Motor neuron (in vitro differentiated cells): ENCODE measurements at regions not wholly inside any gene's neighbourhood (a gene's known extent, or its start where the extent isn't known, plus 50 kb on each side); places are given as distances from the start of the nearest gene placed in this dataset.

ENCODE experiments used
- ATAC-seq, 8 experiments: fragments of 200-7000 bp; cut with Tn5 transposase; replicated peaks in 6 of 8; 2 replicates each; pipeline ENCODE4 v1.8.0; 2021; ENCODE audit warnings: mild to moderate bottlenecking in 8 of 8, moderate library complexity in 8 of 8
- H3K27ac ChIP-seq, 2 donors: fragments of 250-450 bp; sonication (Bioruptor Pico); 2 replicates each; pipeline ENCODE4 v1.9.0; 2021; ENCODE audit warnings: antibody characterized with exemption in 2 of 2, mild to moderate bottlenecking in 2 of 2, moderate library complexity in 1 of 2
- H3K4me1 ChIP-seq, 2 donors: fragments of 250-450 bp; sonication (Bioruptor Pico); replicated peaks in 1 of 2; 2 replicates each; pipeline ENCODE4 v1.6.1; 2021; ENCODE audit warnings: antibody characterized with exemption in 2 of 2, mild to moderate bottlenecking in 2 of 2, moderate library complexity in 1 of 2
- H3K4me3 ChIP-seq, 5 donors: fragments of 250-450 bp; sonication (Bioruptor Pico); 2 replicates each; pipeline ENCODE4 v1.9.0; 2021; ENCODE audit warnings: antibody characterized with exemption in 5 of 5, mild to moderate bottlenecking in 5 of 5, moderate library complexity in 4 of 5
- WGBS, 10 experiments: fragments of 450-650 bp; shearing (Covaris generic); methylation state at CpG; one replicate each; pipeline ENCODE4 v1.0.0; 2022; 5-methylcytosine and 5-hydroxymethylcytosine counted together
- in situ Hi-C, 9 experiments: fragments of 400-800 bp; cut with MboI; loops; one replicate each; pipeline ENCODE4 v1.15.0; 2021; ENCODE audit warnings: low sequenced_read_pairs in 9 of 9, low pct_unique_long_range_greater_than_20kb in 2 of 9; ENCODE audit not compliant: unreplicated experiment in 9 of 9

- no peak for ATAC-seq
- 93% methylated on average over 4 of the region's 12 CpGs; no CpG with 5 or more reads in 9 of the 10 experiments for WGBS, 10 experiments
Observed at GRCh38 chr6:43924222-43924702, 154.3 kb downstream of the VEGFA start.

DNA sequence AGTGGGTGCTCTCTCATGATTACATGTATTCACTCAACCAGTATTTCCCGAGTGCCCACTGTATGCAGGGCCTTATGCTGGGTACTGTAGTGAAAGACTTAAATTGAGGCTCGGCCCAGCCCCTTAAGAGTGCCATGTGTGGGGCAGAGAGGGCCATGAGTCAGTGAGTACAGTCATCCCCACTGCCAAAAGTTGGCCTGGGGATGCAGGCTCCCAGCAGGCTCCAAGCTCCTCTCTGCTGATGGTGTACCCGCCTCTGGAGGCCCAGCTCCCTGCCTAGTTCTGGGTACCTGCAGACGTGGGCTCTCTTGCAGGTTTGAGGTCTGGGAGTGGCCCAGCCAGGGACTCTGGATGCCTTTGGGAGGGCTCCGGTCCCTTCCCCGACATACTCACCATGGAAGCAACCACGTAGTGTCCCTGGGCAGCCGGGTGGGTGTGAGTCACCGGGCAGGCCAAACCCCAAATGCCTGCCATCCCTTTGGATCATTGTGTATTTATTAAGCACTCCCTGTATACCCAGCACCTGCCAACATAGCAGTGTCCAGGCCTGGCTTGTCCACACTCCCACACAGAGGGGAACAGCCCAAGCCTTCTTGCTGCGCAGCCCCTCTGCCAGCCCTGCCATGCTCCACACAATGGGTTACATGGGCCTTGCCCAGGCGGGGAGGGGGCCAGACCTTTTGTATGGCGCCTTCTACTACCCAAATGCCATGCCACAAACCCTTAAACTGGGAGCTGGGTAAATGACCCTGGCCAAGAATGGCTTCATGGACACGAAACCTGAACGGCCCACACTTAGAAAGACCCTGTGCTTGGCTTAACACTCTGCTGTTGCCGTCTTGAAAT, 153.6 kb downstream of the VEGFA start:
- ATAC-seq: no peak
- 82 to 100% (median 93%) methylated on average over 1 to 3 of the region's 15 CpGs; no CpG with 5 or more reads in 5 of the 10 experiments for whole genome bisulfite sequencing, 10 experiments
- H3K27ac ChIP-seq: no peak overlapping the region
- peaks cover 31 to 55% of the 10 kb centered on the region in 2 donors for H3K4me1 ChIP-seq
- in situ Hi-C loops: no loop called here
- H3K4me3 ChIP-seq: no peak overlapping the region

More at GRCh38 chr6:43924222-43924702, 154.3 kb downstream of the VEGFA start:
- Histone ChIP-seq H3K27ac (peak overlapping the region in 1 of 2 donors; percentile 37), H3K4me1 (peaks cover 31 to 55% of the 10 kb centered on the region in 2 donors), H3K4me3 (no peak overlapping the region)
- in situ Hi-C loops: no loop called here

GRCh38 chr6:43922426-43923375, 152.7 kb downstream of the VEGFA start:
- H3K4me3 ChIP-seq: no peak overlapping the region
- in situ Hi-C loops: no loop called here
- no peak for ATAC-seq
- H3K4me1 ChIP-seq: peaks cover 30 to 53% of the 10 kb centered on the region in 2 donors
- no peak overlapping the region for H3K27ac ChIP-seq
- WGBS, 10 experiments: 70 to 100% (median 88%) methylated on average over 1 to 8 of the region's 17 CpGs; no CpG with 5 or more reads in 1 of the 10 experiments

- H3K27ac ChIP-seq: no peak overlapping the region
- no peak for ATAC-seq
- no peak overlapping the region for H3K4me3 ChIP-seq
- in situ Hi-C loops: no loop called here
- peaks cover 30 to 53% of the 10 kb centered on the region in 2 donors for H3K4me1 ChIP-seq
- 80 to 100% (median 87%) methylated on average over 1 to 12 of the region's 20 CpGs; no CpG with 5 or more reads in 3 of the 10 experiments for WGBS, 10 experiments
Observed at GRCh38 chr6:43921548-43922425, 151.8 kb downstream of the VEGFA start.

DNA sequence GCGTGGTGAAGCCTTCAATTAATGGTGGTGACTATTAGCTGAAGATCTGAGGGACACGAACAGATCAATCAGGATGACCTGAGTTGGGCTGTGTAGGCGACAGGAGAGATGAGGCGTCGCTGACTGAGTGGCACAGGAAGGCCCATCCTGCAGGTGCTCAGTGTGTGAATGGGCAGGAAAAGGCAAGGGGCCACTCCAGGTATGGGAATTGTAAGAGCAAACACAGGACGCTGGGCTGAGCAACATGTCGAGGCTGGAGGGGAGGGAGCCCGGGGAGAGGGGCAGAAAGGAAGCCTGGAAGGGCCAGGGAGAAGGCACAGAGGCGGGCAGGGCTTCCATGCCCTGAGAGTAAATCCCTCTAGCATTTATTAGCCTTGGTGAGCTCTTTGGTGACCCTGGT, 151.0 kb downstream of the VEGFA start:
- Histone ChIP-seq H3K27ac (no peak overlapping the region), H3K4me1 (peaks cover 30 to 56% of the 10 kb centered on the region in 2 donors), H3K4me3 (no peak overlapping the region)
- WGBS, 10 experiments: 87 to 100% (median 92%) methylated on average over 2 to 8 of the region's 9 CpGs; no CpG with 5 or more reads in 4 of the 10 experiments
- no peak for ATAC-seq
- in situ Hi-C loops: no loop called here

DNA sequence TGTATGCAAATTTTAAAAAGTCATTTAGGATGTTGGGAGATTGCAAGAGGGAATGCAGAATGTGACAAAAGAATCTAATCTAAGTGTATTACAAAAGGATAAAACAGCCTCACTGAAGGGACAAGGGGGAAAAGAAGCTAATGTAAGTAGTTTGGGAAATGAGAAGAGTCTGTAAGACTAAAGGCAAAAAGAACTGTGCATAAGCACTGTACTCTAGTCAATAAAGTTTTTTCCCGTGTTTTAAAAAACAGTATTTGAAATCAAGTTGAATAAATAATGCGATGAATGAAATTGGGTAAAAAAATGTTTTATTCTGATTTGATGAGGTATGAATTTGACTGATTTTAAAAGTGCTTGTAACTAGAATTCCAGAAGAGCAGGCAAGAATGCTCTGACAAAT, 149.8 kb downstream of the VEGFA start:
- ATAC-seq: no peak
- H3K4me3 ChIP-seq: no peak overlapping the region
- H3K4me1 ChIP-seq: peaks cover 26 to 44% of the 10 kb centered on the region in 2 donors
- 47 to 100% (median 83%) methylated on average over 2 of the region's 2 CpGs; no CpG with 5 or more reads in 1 of the 10 experiments for WGBS, 10 experiments
- in situ Hi-C loops: no loop called here
- H3K27ac ChIP-seq: no peak overlapping the region

- H3K4me1 ChIP-seq: peaks cover 37 to 61% of the 10 kb centered on the region in 2 donors
- ATAC-seq: peak in 2 of 8 experiments; percentile 12
- H3K27ac ChIP-seq: peak overlapping the region; percentile 22 to 28
- in situ Hi-C loops: no loop called here
- no peak overlapping the region for H3K4me3 ChIP-seq
- 40 to 100% (median 83%) methylated on average over 1 to 3 of the region's 6 CpGs; no CpG with 5 or more reads in 1 of the 10 experiments for WGBS, 10 experiments
Observed at GRCh38 chr6:43917878-43918382, 147.9 kb downstream of the VEGFA start.

- peak; percentile 59 to 84 (median 79) for ATAC-seq
- Histone ChIP-seq H3K27ac (peak overlapping the region; percentile 22 to 28), H3K4me3 (no peak overlapping the region), H3K4me1 (peaks cover 37 to 59% of the 10 kb centered on the region in 2 donors)
- in situ Hi-C loops: no loop called here
- 40 to 100% (median 85%) methylated on average over 1 to 11 of the region's 12 CpGs; no CpG with 5 or more reads in 2 of the 10 experiments for WGBS, 10 experiments
Observed at GRCh38 chr6:43916924-43917877, 147.2 kb downstream of the VEGFA start.

GRCh38 chr6:43915986-43916923, 146.2 kb downstream of the VEGFA start:
- Histone ChIP-seq H3K4me1 (peaks cover 46 to 61% of the 10 kb centered on the region in 2 donors), H3K4me3 (no peak overlapping the region), H3K27ac (no peak overlapping the region)
- in situ Hi-C loops: no loop called here
- 67 to 100% (median 100%) methylated on average over 1 to 4 of the region's 8 CpGs; no CpG with 5 or more reads in 2 of the 10 experiments for WGBS, 10 experiments
- peak in 1 of 8 experiments; percentile 10 for ATAC-seq

DNA sequence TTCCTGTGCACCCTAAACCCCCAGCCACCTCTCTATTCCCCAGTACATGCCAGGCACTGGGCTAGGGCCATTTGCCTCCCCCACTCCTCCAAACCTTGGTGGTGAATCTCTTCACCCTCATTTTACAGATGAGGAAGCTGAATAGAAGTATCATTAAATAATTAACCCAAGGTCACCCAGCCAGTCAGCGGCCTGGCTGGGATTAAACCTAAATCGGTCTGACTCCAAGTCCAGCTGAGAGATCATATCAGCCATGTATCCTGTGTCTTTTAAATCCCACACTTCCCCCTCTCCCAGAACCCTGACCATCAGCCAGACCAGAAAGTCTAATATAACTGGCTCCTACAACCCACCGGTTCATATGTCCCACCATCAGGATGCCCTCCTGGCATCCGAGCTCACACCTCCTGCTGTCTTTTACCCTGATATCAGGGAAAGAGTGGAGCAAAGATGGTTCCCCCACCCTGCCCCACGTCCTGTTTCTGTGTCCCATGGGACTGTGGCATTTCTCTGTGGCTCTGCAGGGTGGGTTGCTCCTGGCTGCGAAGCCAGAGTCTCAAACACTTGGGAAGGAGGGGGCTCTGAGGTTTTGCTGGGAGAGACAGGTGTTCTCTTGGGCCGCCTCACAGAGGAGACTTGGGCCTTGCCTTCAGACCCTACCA, 145.3 kb downstream of the VEGFA start:
- Histone ChIP-seq H3K4me3 (no peak overlapping the region), H3K4me1 (peaks cover 48 to 63% of the 10 kb centered on the region in 2 donors), H3K27ac (no peak overlapping the region)
- ATAC-seq: no peak
- in situ Hi-C loops: no loop called here
- 75 to 100% (median 92%) methylated on average over 1 to 5 of the region's 7 CpGs; no CpG with 5 or more reads in 1 of the 10 experiments for WGBS, 10 experiments
